Vagina (tissue), 2 donors: ENCODE measurements at regions not wholly inside any gene's neighbourhood (a gene's known extent, or its start where the extent isn't known, plus 50 kb on each side); places are given as distances from the start of the nearest gene placed in this dataset.

ENCODE experiments used
- POLR2A ChIP-seq, 2 donors: fragments of 450-650 bp; IDR thresholded peaks; one replicate each; pipeline ENCODE4 v1.6.1; 2017; ENCODE audit warnings: antibody characterized with exemption in 2 of 2, mild to moderate bottlenecking in 2 of 2, moderate library complexity in 2 of 2
- POLR2AphosphoS5 ChIP-seq, 2 donors: sonication (generic); formaldehyde crosslinking; IDR thresholded peaks; one replicate each; pipeline ENCODE4 v1.9.0; 2017; ENCODE audit warnings: antibody characterized with exemption in 2 of 2, mild to moderate bottlenecking in 2 of 2, low read depth in 1 of 2; ENCODE audit not compliant: insufficient read depth in 1 of 2
- TF ChIP-seq, protein P1 (sequence below), 3 experiments: fragments of 450-650 bp in 2 of 3; fragments of 200-600 bp in 1 of 3; sonication (generic) in 1 of 3; IDR thresholded peaks; one replicate each; pipeline ENCODE4 v1.5.1; 2017 to 2019; ENCODE audit warnings: antibody characterized with exemption in 3 of 3, mild to moderate bottlenecking in 2 of 3, moderate library complexity in 2 of 3

DNA sequence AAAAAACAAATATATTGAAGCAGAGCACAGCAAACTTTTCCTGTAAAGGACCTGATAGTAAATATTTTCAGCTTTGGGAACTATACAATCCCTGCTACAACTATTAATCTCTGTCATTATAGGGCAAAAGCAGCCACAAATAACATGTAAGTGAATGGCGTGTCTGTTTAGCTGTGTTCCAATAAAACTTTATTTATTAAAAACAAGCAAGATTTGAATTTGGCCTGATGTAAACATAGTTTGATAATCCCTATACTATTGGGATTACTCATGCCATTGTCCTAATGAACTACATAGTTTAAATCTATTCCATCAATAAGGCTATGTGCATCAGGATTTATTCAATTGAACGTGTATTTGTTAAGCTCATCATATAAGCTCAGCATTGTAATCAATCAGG is 286.8 kb upstream of the CNTN6 start:
- TF ChIP-seq, protein P1, sequence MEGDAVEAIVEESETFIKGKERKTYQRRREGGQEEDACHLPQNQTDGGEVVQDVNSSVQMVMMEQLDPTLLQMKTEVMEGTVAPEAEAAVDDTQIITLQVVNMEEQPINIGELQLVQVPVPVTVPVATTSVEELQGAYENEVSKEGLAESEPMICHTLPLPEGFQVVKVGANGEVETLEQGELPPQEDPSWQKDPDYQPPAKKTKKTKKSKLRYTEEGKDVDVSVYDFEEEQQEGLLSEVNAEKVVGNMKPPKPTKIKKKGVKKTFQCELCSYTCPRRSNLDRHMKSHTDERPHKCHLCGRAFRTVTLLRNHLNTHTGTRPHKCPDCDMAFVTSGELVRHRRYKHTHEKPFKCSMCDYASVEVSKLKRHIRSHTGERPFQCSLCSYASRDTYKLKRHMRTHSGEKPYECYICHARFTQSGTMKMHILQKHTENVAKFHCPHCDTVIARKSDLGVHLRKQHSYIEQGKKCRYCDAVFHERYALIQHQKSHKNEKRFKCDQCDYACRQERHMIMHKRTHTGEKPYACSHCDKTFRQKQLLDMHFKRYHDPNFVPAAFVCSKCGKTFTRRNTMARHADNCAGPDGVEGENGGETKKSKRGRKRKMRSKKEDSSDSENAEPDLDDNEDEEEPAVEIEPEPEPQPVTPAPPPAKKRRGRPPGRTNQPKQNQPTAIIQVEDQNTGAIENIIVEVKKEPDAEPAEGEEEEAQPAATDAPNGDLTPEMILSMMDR (IDR thresholded peaks at IDR 0.05), result no peak
- TF ChIP-seq POLR2A (IDR thresholded peaks at IDR 0.05) (no peak), POLR2AphosphoS5 (IDR thresholded peaks at IDR 0.05; ENCODE audit: insufficient read depth in 1 of 2, low read depth in 1 of 2) (no peak)
